DND-41 (cell line): ENCODE measurements at regions not wholly inside any gene's neighbourhood (a gene's known extent, or its start where the extent isn't known, plus 50 kb on each side); places are given as distances from the start of the nearest gene placed in this dataset.

Source experiments
- CTCF ChIP-seq: IDR thresholded peaks from 2 replicates; pipeline ENCODE4 v1.5.1; 2012; ENCODE audit warnings: borderline replicate concordance, low read length, moderate library complexity, mild to moderate bottlenecking; ENCODE audit not compliant: poor library complexity, severe bottlenecking; ENCODE audit errors: extremely low read depth
- EZH2 ChIP-seq: IDR thresholded peaks from 3 replicates; pipeline ENCODE4 v1.6.1; 2012; ENCODE audit warnings: borderline replicate concordance, low read depth, mild to moderate bottlenecking, moderate library complexity, low read length, inconsistent platforms; ENCODE audit not compliant: severe bottlenecking

GRCh38 chr4:117773064-117773936 lies 261.0 kb upstream of the NDST3 start:
- TF ChIP-seq CTCF: no peak
- no peak for TF ChIP-seq EZH2
